Trophoblast cell (in vitro differentiated cells and primary cell): ENCODE measurements at regions not wholly inside any gene's neighbourhood (a gene's known extent, or its start where the extent isn't known, plus 50 kb on each side); places are given as distances from the start of the nearest gene placed in this dataset.

Experiments used
- DNase-seq, 2 donors: peaks; one replicate each; pipeline ENCODE4 v3.0.0-alpha.2; 2016
- H2AFZ ChIP-seq: 2 replicates; pipeline ENCODE4 v1.6.1; 2013; ENCODE audit warnings: low read length, moderate library complexity, mild to moderate bottlenecking; ENCODE audit not compliant: insufficient read depth, poor library complexity
- H2AK5ac ChIP-seq: 2 replicates; pipeline ENCODE4 v1.6.1; 2013; ENCODE audit warnings: mild to moderate bottlenecking, low read length
- H2BK120ac ChIP-seq: 2 replicates; pipeline ENCODE4 v1.6.1; 2013; ENCODE audit warnings: low read length, mild to moderate bottlenecking, moderate library complexity; ENCODE audit not compliant: insufficient read depth, poor library complexity
- H2BK12ac ChIP-seq: 2 replicates; pipeline ENCODE4 v1.6.1; 2013; ENCODE audit warnings: mild to moderate bottlenecking, low read length, moderate library complexity
- H2BK5ac ChIP-seq: 2 replicates; pipeline ENCODE4 v1.6.1; 2013; ENCODE audit warnings: low read length, low read depth, moderate library complexity, mild to moderate bottlenecking; ENCODE audit not compliant: poor library complexity
- H3K14ac ChIP-seq: 2 replicates; pipeline ENCODE4 v1.6.1; 2013; ENCODE audit warnings: mild to moderate bottlenecking, low read length
- H3K18ac ChIP-seq: 2 replicates; pipeline ENCODE4 v1.6.1; 2013; ENCODE audit warnings: mild to moderate bottlenecking, low read length
- H3K23ac ChIP-seq: 2 replicates; pipeline ENCODE4 v1.6.1; 2013; ENCODE audit warnings: low read length
- H3K27ac ChIP-seq: 2 replicates; pipeline ENCODE4 v1.5.1; 2013; ENCODE audit warnings: low read depth, mild to moderate bottlenecking, inconsistent platforms, low read length, moderate library complexity
- H3K27me3 ChIP-seq: 2 replicates; pipeline ENCODE4 v1.6.1; 2013; ENCODE audit warnings: inconsistent platforms, mild to moderate bottlenecking, low read length, moderate library complexity; ENCODE audit not compliant: insufficient read depth
- H3K36me3 ChIP-seq, 2 experiments: 1 replicate in 1 of 2; 2 replicates in 1 of 2; pipeline ENCODE4 v1.6.1; 2013; ENCODE audit warnings: low read length in 2 of 2, mild to moderate bottlenecking in 2 of 2, moderate library complexity in 1 of 2; ENCODE audit not compliant: insufficient read depth in 2 of 2, control insufficient read depth in 1 of 2
- H3K4ac ChIP-seq: 2 replicates; pipeline ENCODE4 v1.6.1; 2013; ENCODE audit warnings: low read depth, mild to moderate bottlenecking, low read length, moderate library complexity
- H3K4me1 ChIP-seq, 2 experiments: 1 replicate in 1 of 2; 2 replicates in 1 of 2; pipeline ENCODE4 v1.6.1; 2013; ENCODE audit warnings: low read length in 2 of 2, mild to moderate bottlenecking in 2 of 2, moderate library complexity in 1 of 2; ENCODE audit not compliant: insufficient read depth in 2 of 2, control insufficient read depth in 1 of 2
- H3K4me2 ChIP-seq: 2 replicates; pipeline ENCODE4 v1.6.1; 2013; ENCODE audit warnings: inconsistent platforms, mild to moderate bottlenecking, low read length, moderate library complexity
- H3K4me3 ChIP-seq: 2 replicates; pipeline ENCODE4 v1.5.1; 2013; ENCODE audit warnings: mild to moderate bottlenecking, low read depth, low read length, inconsistent platforms
- H3K79me1 ChIP-seq: one replicate; pipeline ENCODE4 v1.6.1; 2013; ENCODE audit warnings: low read length
- H3K79me2 ChIP-seq: 2 replicates; pipeline ENCODE4 v1.6.1; 2013; ENCODE audit warnings: low read length, mild to moderate bottlenecking; ENCODE audit not compliant: control insufficient read depth, insufficient read depth, poor library complexity
- H3K9ac ChIP-seq: 2 replicates; pipeline ENCODE4 v1.6.1; 2013; ENCODE audit warnings: mild to moderate bottlenecking, low read length
- H3K9me3 ChIP-seq: 2 replicates; pipeline ENCODE4 v1.6.1; 2013; ENCODE audit warnings: low read depth, mild to moderate bottlenecking, control low read depth, inconsistent platforms, low read length; ENCODE audit not compliant: insufficient read depth
- H4K12ac ChIP-seq: 2 replicates; pipeline ENCODE4 v1.6.1; 2013; ENCODE audit warnings: low read depth, mild to moderate bottlenecking, low read length, moderate library complexity
- H4K8ac ChIP-seq: 2 replicates; pipeline ENCODE4 v1.6.1; 2013; ENCODE audit warnings: low read depth, mild to moderate bottlenecking, low read length, moderate library complexity
- H4K91ac ChIP-seq: one replicate; pipeline ENCODE4 v1.6.1; 2013; ENCODE audit warnings: low read depth, mild to moderate bottlenecking, low read length, moderate library complexity
- WGBS: extraction: QIAGEN DNeasy Blood & Tissue Kit; methylation state at CpG from one replicate; pipeline ENCODE4 v1.1.7; 2013; ENCODE audit warnings: missing lambda C conversion rate; ENCODE audit not compliant: insufficient read length, insufficient coverage; ENCODE audit errors: extremely low coverage; 5-methylcytosine and 5-hydroxymethylcytosine counted together

DNA sequence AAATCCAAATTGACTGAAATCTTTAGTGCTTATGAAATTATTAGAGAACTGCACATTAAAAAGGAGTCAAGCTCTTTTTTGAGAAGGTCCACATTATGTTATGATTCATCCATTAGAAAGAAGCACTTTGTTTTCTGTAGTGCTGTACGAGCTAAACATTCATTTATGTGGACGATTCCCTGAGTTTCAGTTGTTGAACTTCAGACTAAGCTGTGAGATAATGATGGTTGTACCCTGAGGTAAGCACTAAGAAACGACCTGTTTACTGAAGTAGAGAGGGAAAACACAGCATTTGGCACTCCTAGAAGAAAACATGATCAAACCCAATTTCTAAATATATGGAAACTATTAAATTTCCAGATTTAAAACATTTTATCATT is 67.3 kb upstream of the ATP2B1 start:
- Histone ChIP-seq H4K12ac (no peak overlapping the region), H3K4me3 (no peak overlapping the region), H3K79me2 (no peaks in the 10 kb centered on the region), H3K79me1 (peaks cover 5% of the 10 kb centered on the region), H3K27me3 (no peaks in the 10 kb centered on the region), H3K27ac (peak overlapping the region; percentile 73), H2BK5ac (no peak overlapping the region), H2AFZ (no peak overlapping the region), H2AK5ac (no peak overlapping the region), H2BK120ac (no peak overlapping the region), H3K4me1 (peaks cover 0 to 1% of the 10 kb centered on the region in 2 experiments), H3K9ac (no peak overlapping the region), H3K4me2 (no peak overlapping the region), H4K8ac (no peak overlapping the region), H3K4ac (no peak overlapping the region), H3K18ac (no peak overlapping the region), H3K9me3 (no peaks in the 10 kb centered on the region), H3K14ac (no peak overlapping the region), H4K91ac (no peak overlapping the region), H3K23ac (no peak overlapping the region), H3K36me3 (no peaks in the 10 kb centered on the region), H2BK12ac (no peak overlapping the region)
- no CpG with 5 or more reads among the region's 3 CpGs for WGBS
- DNase-seq: no peak

DNA sequence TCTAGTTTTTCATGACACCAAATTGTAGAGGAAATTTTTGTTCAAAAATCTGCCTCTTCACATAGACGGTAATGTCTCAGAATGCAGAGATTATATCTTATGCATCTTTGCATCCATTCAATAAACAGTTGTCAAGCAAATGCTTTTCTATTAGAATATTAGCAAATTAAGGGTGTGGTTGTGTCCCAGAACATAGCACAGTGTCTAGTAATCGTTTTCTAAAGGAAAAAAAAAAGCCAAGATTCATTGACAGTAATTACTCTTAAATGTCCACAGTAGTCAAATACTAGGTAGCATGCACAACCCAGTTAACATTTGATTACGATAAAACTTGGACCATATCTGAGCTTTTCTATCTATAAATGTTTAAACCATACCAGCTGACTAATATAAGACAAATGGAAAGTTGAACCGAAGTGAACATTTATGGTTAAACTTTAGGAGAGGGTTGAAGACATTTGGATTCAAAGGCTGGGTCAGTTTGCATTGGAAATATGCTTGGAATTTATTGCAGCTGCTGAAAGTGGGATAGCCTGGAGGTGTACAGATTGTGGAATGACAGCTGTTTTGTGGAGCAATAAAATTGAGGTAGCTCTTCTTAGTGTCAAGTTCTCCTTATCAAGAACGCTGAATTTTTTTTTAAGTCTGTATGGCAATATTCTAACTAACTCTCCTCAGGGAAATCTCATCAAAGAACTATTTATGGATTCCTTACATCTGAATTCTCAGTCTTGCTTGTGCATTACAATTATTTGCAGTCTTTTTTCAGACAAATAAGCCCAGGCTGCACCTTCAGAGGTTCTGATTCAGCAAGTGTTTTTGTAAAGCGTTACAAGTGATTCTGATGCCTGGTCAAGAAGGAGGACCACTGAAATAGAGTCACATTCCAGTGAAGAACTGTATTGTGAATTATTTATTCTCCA is 66.7 kb upstream of the ATP2B1 start:
- no CpG with 5 or more reads among the region's 6 CpGs for WGBS
- Histone ChIP-seq H3K18ac (no peak overlapping the region), H3K4ac (no peak overlapping the region), H3K27ac (peak overlapping the region; percentile 73), H3K4me1 (peaks cover 1 to 3% of the 10 kb centered on the region in 2 experiments), H4K12ac (no peak overlapping the region), H2BK12ac (no peak overlapping the region), H2AFZ (no peak overlapping the region), H3K27me3 (no peaks in the 10 kb centered on the region), H3K4me3 (no peak overlapping the region), H2BK120ac (no peak overlapping the region), H4K91ac (no peak overlapping the region), H2BK5ac (no peak overlapping the region), H3K4me2 (peak overlapping the region; percentile 35), H3K36me3 (no peaks in the 10 kb centered on the region), H3K23ac (no peak overlapping the region), H3K9me3 (no peaks in the 10 kb centered on the region), H3K79me2 (no peaks in the 10 kb centered on the region), H3K9ac (no peak overlapping the region), H3K79me1 (peaks cover 5% of the 10 kb centered on the region), H4K8ac (no peak overlapping the region), H3K14ac (no peak overlapping the region), H2AK5ac (no peak overlapping the region)
- peak; percentile 77 to 95 for DNase-seq

DNA sequence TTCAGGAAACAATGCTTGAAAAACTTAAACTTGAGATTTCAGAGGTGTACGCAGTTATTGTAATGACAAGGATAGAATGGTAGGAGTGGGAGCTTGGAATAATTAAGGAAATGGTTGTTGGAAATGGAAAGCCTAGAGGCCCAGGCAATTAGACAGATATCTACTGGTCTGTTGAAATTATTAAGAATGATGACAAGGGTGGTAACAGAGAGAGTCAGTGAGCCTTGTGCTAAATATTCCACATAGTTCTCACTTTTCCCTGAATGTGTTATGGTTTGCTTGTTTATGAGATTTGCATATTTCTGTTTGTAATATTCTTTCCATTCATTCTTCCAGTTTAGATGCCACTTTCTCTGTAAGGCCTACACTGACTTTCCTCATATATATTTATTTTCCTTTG is 66.0 kb upstream of the ATP2B1 start:
- H2BK5ac ChIP-seq: no peak overlapping the region
- no peaks in the 10 kb centered on the region for H3K79me2 ChIP-seq
- peaks cover 3 to 7% of the 10 kb centered on the region in 2 experiments for H3K4me1 ChIP-seq
- H3K36me3 ChIP-seq: no peaks in the 10 kb centered on the region
- H3K23ac ChIP-seq: no peak overlapping the region
- H3K4me2 ChIP-seq: no peak overlapping the region
- H3K27ac ChIP-seq: peak overlapping the region; percentile 39
- H2AK5ac ChIP-seq: no peak overlapping the region
- H2BK120ac ChIP-seq: no peak overlapping the region
- no peak overlapping the region for H3K9ac ChIP-seq
- H3K27me3 ChIP-seq: no peaks in the 10 kb centered on the region
- WGBS: no CpG with 5 or more reads among the region's 1 CpG
- H4K12ac ChIP-seq: no peak overlapping the region
- DNase-seq: peak; percentile 20 to 68
- no peak overlapping the region for H4K91ac ChIP-seq
- no peak overlapping the region for H3K4ac ChIP-seq
- H3K18ac ChIP-seq: no peak overlapping the region
- no peak overlapping the region for H3K4me3 ChIP-seq
- no peak overlapping the region for H3K14ac ChIP-seq
- H4K8ac ChIP-seq: no peak overlapping the region
- no peak overlapping the region for H2AFZ ChIP-seq
- H3K79me1 ChIP-seq: peaks cover 7% of the 10 kb centered on the region
- H2BK12ac ChIP-seq: no peak overlapping the region
- no peaks in the 10 kb centered on the region for H3K9me3 ChIP-seq

DNA sequence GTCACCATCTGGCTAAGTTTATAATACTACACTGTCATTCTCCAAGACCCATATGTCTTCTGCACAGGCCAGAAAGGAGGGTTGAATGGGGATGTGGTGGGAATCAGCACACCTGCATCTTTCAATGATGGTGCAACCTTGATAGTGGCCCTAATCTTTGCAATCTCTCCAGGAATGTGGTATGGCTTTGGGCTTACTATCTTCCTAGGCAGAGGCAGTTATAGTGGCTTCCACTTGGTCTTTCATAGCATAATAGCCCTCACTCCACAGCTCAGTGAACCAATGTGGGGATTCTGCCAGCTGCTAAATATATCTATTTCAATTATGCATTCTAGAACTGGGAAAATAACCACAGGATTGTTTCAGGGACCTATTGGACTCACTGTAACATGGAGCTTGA is 61.8 kb upstream of the ATP2B1 start:
- Histone ChIP-seq H3K4me3 (no peak overlapping the region), H4K12ac (no peak overlapping the region), H2BK5ac (no peak overlapping the region), H2AFZ (no peak overlapping the region), H2BK12ac (no peak overlapping the region), H4K91ac (no peak overlapping the region), H3K9ac (no peak overlapping the region), H3K79me2 (no peaks in the 10 kb centered on the region), H3K4me2 (no peak overlapping the region), H4K8ac (no peak overlapping the region), H3K14ac (no peak overlapping the region), H3K9me3 (no peaks in the 10 kb centered on the region), H3K4ac (no peak overlapping the region), H3K36me3 (no peaks in the 10 kb centered on the region), H3K27me3 (no peaks in the 10 kb centered on the region), H3K79me1 (peaks cover 7% of the 10 kb centered on the region), H2BK120ac (no peak overlapping the region), H3K18ac (no peak overlapping the region), H3K27ac (no peak overlapping the region), H2AK5ac (peak overlapping the region; percentile 23), H3K23ac (no peak overlapping the region), H3K4me1 (peaks cover 8 to 14% of the 10 kb centered on the region in 2 experiments)
- peak; percentile 82 to 96 for DNase-seq
